Skin of body (tissue), 1 donor: ENCODE measurements at regions not wholly inside any gene's neighbourhood (a gene's known extent, or its start where the extent isn't known, plus 50 kb on each side); places are given as distances from the start of the nearest gene placed in this dataset.

Experiments
- DNase-seq: peaks from one replicate; lab custom pipeline; 2025; lab: John Stamatoyannopoulos, UW

DNA sequence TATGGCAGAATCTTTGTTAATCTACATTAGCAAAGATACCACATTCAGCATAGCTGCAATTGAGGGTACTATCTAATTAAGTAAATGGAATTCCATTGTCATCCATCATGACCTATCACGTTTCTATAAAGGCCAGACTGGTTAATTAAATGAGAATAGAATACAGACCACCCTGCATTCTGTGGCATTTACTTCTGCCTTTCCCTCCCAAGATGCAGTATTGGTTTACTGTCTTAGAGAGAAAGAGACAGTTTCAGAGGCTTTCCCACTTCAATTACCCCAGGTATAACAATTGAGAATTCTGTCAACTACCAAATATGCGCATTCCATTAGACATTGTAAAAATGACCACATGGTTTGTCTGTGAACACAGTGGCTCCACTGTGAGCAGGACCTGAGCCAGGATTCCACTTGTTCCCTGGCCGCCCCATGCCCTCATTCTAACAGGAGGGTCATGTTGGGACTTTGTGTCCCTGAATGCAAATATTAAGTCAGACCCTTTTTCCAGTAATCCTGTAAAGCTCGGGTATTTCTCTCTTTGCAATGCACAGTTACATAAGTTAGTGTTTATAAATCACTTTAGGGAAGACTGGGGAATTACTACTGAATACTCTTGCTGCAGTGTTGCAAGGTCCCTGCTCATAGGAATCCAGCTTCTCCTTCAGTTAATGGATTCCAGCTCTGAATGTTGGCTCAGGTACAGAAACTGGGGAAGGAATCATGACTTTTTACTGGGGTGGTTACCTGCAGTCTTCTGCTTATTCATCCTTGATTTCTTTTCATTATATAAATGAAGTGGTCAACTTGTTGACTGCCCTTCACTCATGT is 261.0 kb downstream of the PDGFC start:
- no peak for DNase-seq

DNA sequence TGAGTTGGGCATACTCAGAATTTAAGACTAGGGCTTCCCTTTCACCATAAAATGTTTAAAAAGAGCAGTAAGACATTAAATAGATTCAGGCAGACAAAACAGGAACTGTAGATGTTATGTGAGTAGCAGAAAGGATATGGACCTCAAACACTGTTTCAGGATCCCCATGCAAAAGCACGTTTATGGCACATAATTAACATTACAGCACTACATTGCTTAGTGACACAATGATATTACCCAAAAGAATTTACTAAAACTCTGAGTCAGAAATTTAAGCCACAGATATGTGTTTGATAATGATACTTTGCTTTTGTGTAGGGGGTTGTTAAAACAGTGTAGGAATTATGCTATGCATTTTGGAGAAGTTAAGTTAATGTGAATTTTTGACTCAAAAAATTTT is 266.3 kb downstream of the PDGFC start:
- DNase-seq, result no peak

GRCh38 chr4:156695163-156695562 is 276.4 kb downstream of the PDGFC start:
- no peak for DNase-seq

DNA sequence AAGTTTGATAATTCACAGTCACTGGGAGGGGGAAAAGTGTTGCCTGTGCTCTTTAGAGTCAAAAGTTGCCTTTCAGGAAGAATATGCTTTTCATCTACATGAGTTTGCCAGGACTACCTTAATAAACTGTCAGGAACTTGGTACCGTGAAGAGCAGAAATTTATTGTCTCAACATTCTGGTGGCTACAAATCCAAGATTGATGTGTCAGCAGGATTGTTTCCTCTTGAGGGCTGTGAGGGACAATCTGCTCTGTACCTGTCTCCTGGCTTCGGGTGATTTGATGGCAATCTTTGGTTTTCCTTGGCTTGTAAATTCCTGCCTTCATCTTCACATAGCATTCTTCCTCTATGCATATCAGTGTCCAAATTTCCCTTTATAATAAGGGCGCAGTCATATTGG is 277.2 kb downstream of the PDGFC start:
- DNase-seq, result no peak

- DNase-seq, result no peak
These were observed 278.0 kb downstream of the PDGFC start for GRCh38 chr4:156693557-156693956.

DNA sequence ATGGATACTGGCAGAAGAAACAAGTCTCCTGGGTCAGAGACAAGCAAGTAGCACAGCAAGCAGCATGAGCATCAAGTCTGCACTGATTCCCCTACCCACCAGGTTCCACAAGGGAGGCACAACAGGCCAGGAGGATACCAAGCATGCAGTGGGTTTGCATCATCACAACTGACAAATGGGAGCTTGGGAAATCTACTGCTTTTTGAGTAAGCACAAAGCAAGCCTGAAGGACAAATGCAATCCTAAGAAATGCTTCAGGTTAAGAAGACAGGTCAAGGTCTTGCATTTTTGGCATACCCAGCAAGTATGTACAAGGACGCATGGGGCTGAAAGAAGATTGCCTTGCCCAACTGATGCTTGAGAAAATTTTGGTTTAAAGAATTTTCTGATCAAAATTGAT is 279.6 kb downstream of the PDGFC start:
- no peak for DNase-seq

GRCh38 chr4:156690572-156690971 is 281.0 kb downstream of the PDGFC start:
- no peak for DNase-seq

DNA sequence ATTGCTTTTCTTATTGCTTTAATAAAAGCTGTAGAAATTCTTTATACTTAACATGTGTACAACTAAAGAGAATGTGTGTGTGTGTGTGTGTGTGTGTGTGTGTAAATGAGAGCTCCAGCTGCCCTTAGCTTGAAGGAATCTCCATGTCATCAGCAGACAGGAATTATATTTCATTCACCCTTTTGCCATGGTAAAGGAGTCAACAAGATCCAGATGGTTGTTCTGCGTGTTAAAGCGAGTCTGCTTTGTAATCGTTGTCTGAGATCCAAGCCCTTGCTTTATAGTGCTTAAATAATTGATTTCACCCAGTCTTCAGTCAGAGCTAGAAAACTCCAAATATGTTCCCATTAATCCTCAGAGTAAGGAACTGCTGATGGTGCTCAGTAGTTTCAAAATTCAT is 285.5 kb downstream of the PDGFC start:
- DNase-seq, result peak; percentile 98

- DNase-seq, result no peak
These were observed 286.3 kb downstream of the PDGFC start for GRCh38 chr4:156685308-156685707.

- no peak for DNase-seq
These were observed 293.9 kb downstream of the PDGFC start for GRCh38 chr4:156677656-156678055.

GRCh38 chr4:156677131-156677531 is 294.5 kb downstream of the PDGFC start:
- peak; percentile 57 for DNase-seq

- DNase-seq, result no peak
These were observed 295.3 kb downstream of the PDGFC start for GRCh38 chr4:156676116-156676851.

DNA sequence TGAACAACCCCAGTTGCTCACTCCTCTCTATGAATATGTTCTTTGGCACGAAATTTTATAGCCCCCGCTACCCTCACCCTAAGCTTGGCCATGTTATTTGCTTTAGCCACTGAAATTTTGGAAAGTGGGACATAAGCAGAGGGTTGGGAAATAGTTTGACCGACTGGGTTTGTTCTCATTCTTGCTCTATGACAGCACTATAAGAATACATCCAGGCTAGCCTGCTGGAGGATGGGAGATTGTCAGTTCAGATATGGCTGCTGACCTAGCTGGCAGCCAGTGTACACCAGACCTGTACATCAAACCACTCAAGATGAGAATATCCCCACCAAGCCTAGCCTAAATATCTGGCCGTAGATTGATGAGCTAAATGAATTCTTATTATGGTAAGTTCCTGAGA is 298.1 kb downstream of the PDGFC start:
- no peak for DNase-seq

GRCh38 chr4:156672492-156673305 is 298.9 kb downstream of the PDGFC start:
- no peak for DNase-seq

- DNase-seq, result no peak
These were observed 305.7 kb downstream of the PDGFC start for GRCh38 chr4:156665780-156666366.

DNA sequence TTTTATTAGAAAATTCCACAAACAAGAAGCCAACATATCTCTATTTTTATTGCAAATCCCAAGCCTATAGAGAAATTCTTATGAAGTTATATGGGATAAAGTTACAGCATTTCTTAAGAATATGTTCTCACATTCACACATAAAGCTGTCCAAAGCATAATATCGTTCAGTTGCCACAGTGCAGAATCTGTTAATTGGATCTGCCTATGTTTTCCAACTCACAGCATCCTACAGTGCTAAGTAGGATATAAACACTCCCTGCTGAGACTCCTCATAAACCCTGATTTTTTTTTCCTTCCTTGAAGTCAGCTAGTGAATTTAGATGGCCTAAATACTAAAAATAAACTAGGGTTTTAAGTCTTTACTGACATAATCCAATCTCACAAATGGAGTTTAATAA is 307.9 kb downstream of the PDGFC start:
- DNase-seq, result peak; percentile 9

- no peak for DNase-seq
These were observed 308.7 kb downstream of the PDGFC start for GRCh38 chr4:156662921-156663320.

- DNase-seq, result no peak
These were observed 310.0 kb downstream of the PDGFC start for GRCh38 chr4:156661555-156661954.

DNA sequence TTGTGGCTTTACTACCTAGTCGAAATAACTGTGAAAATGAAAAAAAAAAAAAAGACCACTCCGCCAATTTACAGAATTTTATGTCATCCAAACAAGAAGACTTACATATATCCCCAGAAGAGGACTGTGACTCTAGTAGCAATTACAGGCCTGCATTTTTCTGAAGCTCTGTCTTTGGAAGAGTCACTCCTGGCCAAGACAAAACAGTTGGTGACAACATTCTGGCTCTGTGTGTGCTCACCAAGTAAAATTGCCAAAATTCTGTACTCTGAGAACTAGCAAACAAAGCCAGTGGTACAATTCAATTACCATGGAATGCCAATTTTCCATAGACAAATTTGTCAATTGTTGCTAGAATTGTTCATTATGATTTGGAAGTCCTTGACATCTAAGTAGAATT is 311.1 kb downstream of the PDGFC start:
- no peak for DNase-seq

DNA sequence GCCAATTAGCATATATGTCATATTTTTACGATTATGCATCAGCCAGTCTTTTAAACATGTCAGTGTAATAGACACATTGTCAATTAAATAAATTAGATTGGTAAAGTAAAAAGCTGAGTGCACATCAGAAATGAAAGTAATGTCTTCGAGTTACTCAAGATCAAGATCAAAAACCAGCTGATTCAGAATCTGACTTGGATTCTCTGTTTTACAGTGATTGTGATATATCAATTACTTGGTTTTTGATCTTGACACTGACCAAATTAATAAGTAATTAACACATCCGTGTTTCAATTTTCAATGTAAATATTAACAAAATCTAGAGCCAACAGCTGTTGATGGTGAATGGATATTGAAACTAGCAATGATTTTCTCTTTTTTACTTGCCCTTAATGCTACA is 311.6 kb downstream of the PDGFC start:
- DNase-seq, result no peak

- no peak for DNase-seq
These were observed 312.0 kb downstream of the PDGFC start for GRCh38 chr4:156659570-156659969.

DNA sequence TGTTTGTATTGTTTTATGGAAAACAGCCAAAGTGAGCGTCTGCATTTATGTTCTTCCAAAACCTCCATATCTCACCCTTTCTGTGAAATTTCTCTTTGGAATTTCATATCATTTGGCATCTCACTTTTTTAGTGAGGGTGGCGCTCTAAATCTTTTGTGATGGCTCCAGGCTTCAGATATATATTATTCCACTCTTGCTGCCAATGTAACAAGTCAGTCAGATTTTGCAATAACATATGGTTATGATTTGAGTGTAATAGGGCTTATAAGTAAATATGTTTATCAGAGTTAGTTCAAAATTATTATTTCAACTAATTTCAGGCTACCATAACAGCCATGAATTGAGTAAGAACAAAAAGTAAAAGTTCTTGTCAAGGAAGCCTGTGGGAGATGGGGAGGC is 314.7 kb downstream of the PDGFC start:
- peak; percentile 55 for DNase-seq
